Stomach (tissue), 8 donors: ENCODE measurements at regions not wholly inside any gene's neighbourhood (a gene's known extent, or its start where the extent isn't known, plus 50 kb on each side); places are given as distances from the start of the nearest gene placed in this dataset.

Source experiments
- DNase-seq, 2 donors: peaks; one replicate each; pipeline versions ENCODE4 v3.0.0 to v3.0.0-alpha.2; 2013 to 2019
- H3K27ac ChIP-seq, 5 donors: fragments of 200-600 bp in 4 of 5; sonication (generic) in 4 of 5; one replicate each; pipeline ENCODE4 v1.5.1; 2013 to 2019; ENCODE audit warnings: mild to moderate bottlenecking in 1 of 5, moderate library complexity in 1 of 5
- H3K27me3 ChIP-seq, 3 donors: fragments of 200-600 bp; sonication (generic); one replicate each; pipeline ENCODE4 v1.5.1; 2017 to 2019; ENCODE audit warnings: mixed run types in 1 of 3
- H3K36me3 ChIP-seq, 4 donors: fragments of 200-600 bp; sonication (generic); 1 replicate in 3 of 4; 2 replicates in 1 of 4; pipeline ENCODE4 v1.5.1; 2016 to 2019
- H3K4me1 ChIP-seq, 4 donors: fragments of 200-600 bp; sonication (generic); one replicate each; pipeline ENCODE4 v1.5.1; 2016 to 2019
- H3K4me3 ChIP-seq, 4 donors: fragments of 200-600 bp; sonication (generic) in 3 of 4; one replicate each; pipeline ENCODE4 v1.5.1; 2016 to 2019; ENCODE audit warnings: mild to moderate bottlenecking in 1 of 4
- H3K9me3 ChIP-seq, 4 donors: fragments of 200-600 bp; sonication (generic); one replicate each; pipeline ENCODE4 v1.5.1; 2016 to 2019
- EP300 ChIP-seq: sonication (generic); formaldehyde crosslinking; IDR thresholded peaks from one replicate; pipeline ENCODE4 v1.6.1; 2017; ENCODE audit warnings: antibody characterized with exemption
- POLR2A ChIP-seq, 4 donors: fragments of 450-650 bp; IDR thresholded peaks; one replicate each; pipeline ENCODE4 v1.6.1; 2016; ENCODE audit warnings: antibody characterized with exemption in 4 of 4, control low read depth in 2 of 4, mild to moderate bottlenecking in 1 of 4, moderate library complexity in 1 of 4
- POLR2AphosphoS5 ChIP-seq, 3 donors: sonication (generic); formaldehyde crosslinking; IDR thresholded peaks; one replicate each; pipeline ENCODE4 v1.6.1; 2016; ENCODE audit warnings: antibody characterized with exemption in 3 of 3
- WGBS, 5 donors: extraction: QIAGEN DNeasy Blood & Tissue Kit in 3 of 5; methylation state at CpG; one replicate each; pipeline versions ENCODE4 v1.1.5 to v1.1.7; 2013 to 2018; 5-methylcytosine and 5-hydroxymethylcytosine counted together
- intact Hi-C: fragments of 100-400 bp; cut with DNase I; formaldehyde crosslinking; loops from one replicate; pipeline ENCODE4 v1.15.1; 2023; ENCODE audit warnings: low total_unique reads
- TF ChIP-seq, protein P1 (sequence below), 7 experiments: fragments of 450-650 bp in 4 of 7; fragments of 200-600 bp in 3 of 7; sonication (generic) in 3 of 7; IDR thresholded peaks; one replicate each; pipeline ENCODE4 v1.5.1; 2016 to 2019; ENCODE audit warnings: antibody characterized with exemption in 7 of 7, control low read depth in 2 of 7, mild to moderate bottlenecking in 1 of 7
- donor health status: healthy with polysubstance abuse.
- donor health status: Bipolar disorder and iron deficiency.
- donor health status: healthy.

- Histone ChIP-seq H3K36me3 (no peaks in the 10 kb centered on the region), H3K9me3 (peaks cover 0 to 6% (median 0%) of the 10 kb centered on the region in 4 donors), H3K4me1 (no peaks in the 10 kb centered on the region), H3K4me3 (no peak overlapping the region), H3K27ac (no peak overlapping the region), H3K27me3 (no peaks in the 10 kb centered on the region)
- DNase-seq = no peak
- TF ChIP-seq, protein P1, sequence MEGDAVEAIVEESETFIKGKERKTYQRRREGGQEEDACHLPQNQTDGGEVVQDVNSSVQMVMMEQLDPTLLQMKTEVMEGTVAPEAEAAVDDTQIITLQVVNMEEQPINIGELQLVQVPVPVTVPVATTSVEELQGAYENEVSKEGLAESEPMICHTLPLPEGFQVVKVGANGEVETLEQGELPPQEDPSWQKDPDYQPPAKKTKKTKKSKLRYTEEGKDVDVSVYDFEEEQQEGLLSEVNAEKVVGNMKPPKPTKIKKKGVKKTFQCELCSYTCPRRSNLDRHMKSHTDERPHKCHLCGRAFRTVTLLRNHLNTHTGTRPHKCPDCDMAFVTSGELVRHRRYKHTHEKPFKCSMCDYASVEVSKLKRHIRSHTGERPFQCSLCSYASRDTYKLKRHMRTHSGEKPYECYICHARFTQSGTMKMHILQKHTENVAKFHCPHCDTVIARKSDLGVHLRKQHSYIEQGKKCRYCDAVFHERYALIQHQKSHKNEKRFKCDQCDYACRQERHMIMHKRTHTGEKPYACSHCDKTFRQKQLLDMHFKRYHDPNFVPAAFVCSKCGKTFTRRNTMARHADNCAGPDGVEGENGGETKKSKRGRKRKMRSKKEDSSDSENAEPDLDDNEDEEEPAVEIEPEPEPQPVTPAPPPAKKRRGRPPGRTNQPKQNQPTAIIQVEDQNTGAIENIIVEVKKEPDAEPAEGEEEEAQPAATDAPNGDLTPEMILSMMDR (IDR thresholded peaks at IDR 0.05) = no peak
- TF ChIP-seq POLR2A (IDR thresholded peaks at IDR 0.05) = no peak
- TF ChIP-seq EP300 = no peak
- TF ChIP-seq POLR2AphosphoS5 (IDR thresholded peaks at IDR 0.05) = no peak
- intact Hi-C loops = no loop called here
- 51 to 66% (median 58%) methylated on average over 2 of the region's 2 CpGs for WGBS, 5 donors
Observed at GRCh38 chr5:167482555-167482954, 808.9 kb upstream of the WWC1 start.

DNA sequence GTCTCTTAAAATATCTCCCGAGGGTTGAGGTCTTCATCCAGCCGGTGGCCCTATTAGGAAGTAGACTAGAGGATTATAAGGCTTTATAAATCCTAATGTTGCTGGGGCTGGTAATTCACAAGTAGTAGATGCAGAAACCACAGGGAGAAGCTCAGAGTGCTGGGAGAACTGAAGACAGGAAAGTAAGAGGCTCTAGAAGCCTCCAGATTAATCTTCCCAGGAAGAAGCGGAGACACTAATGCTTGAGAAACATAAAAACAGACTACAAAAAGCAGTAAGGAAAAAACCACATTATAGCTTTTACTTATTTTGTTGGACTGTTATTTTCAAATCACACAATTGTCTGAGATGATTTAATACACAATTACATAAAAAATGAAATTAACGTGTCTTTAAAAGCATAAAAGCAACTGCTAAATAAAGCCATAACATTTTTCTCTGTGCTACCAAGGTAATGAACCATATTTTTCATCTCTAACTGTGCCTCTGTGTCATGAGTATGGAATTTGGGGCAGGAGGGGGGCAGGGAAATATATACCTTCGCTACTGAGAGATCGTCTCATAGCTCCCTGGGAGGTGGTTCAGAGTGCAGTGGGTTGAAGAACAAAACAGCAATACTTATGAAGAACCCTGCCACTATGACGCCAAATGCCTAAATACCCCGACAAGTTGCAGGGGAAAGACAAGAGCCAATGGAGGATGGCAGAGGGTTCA, 806.2 kb upstream of the WWC1 start:
- 82 to 92% (median 88%) methylated on average over 8 of the region's 8 CpGs for WGBS, 5 donors
- H3K4me3 ChIP-seq = no peak overlapping the region
- no peak overlapping the region for H3K27ac ChIP-seq
- no peaks in the 10 kb centered on the region for H3K4me1 ChIP-seq
- H3K36me3 ChIP-seq = no peaks in the 10 kb centered on the region
- no peaks in the 10 kb centered on the region for H3K27me3 ChIP-seq
- intact Hi-C loops = no loop called here
- DNase-seq = no peak
- TF ChIP-seq POLR2AphosphoS5 (IDR thresholded peaks at IDR 0.05) (no peak), POLR2A (IDR thresholded peaks at IDR 0.05) (no peak)
- H3K9me3 ChIP-seq = peaks cover 0 to 6% (median 0%) of the 10 kb centered on the region in 4 donors

GRCh38 chr5:167488371-167488770, 803.1 kb upstream of the WWC1 start:
- Histone ChIP-seq H3K4me3 (no peak overlapping the region), H3K36me3 (no peaks in the 10 kb centered on the region), H3K27ac (no peak overlapping the region), H3K4me1 (no peaks in the 10 kb centered on the region), H3K9me3 (peaks cover 0 to 6% (median 0%) of the 10 kb centered on the region in 4 donors), H3K27me3 (no peaks in the 10 kb centered on the region)
- intact Hi-C loops = no loop called here
- no peak for TF ChIP-seq EP300
- no peak for TF ChIP-seq POLR2A (IDR thresholded peaks at IDR 0.05)
- TF ChIP-seq, protein P1 (IDR thresholded peaks at IDR 0.05) = no peak
- no peak for TF ChIP-seq POLR2AphosphoS5 (IDR thresholded peaks at IDR 0.05)
- 51 to 77% (median 72%) methylated on average over 2 of the region's 2 CpGs for WGBS, 5 donors
- no peak for DNase-seq

DNA sequence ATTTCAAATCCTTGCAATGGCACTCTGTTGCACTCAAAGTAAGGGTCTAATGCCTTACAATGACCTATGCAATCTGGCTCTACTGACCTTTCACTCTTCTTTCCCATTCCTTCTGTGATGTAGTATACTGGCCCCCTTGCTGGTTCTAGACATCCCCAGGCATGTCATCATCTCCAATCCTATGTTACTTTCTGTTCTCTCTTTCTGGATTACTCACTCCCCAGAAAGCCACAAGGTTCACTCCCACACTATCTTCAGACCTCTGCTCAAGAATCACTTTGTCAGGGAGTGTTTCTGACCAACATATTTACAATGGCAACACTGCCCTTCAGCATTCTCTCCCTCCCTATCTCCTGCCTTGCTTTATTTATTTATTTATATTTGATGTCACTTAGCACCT, 802.2 kb upstream of the WWC1 start:
- Histone ChIP-seq H3K36me3 (no peaks in the 10 kb centered on the region), H3K27ac (no peak overlapping the region), H3K27me3 (no peaks in the 10 kb centered on the region), H3K9me3 (peaks cover 0 to 2% (median 0%) of the 10 kb centered on the region in 4 donors), H3K4me1 (no peaks in the 10 kb centered on the region), H3K4me3 (no peak overlapping the region)
- no peak for DNase-seq
- TF ChIP-seq EP300 (no peak), POLR2A (IDR thresholded peaks at IDR 0.05) (no peak), POLR2AphosphoS5 (IDR thresholded peaks at IDR 0.05) (no peak)
- TF ChIP-seq, protein P1 (IDR thresholded peaks at IDR 0.05) = no peak
- intact Hi-C loops = no loop called here
